Body of pancreas (tissue), 4 donors: ENCODE measurements at regions not wholly inside any gene's neighbourhood (a gene's known extent, or its start where the extent isn't known, plus 50 kb on each side); places are given as distances from the start of the nearest gene placed in this dataset.

Source experiments
- POLR2A ChIP-seq, 3 donors: fragments of 450-650 bp; IDR thresholded peaks; one replicate each; pipeline ENCODE4 v1.6.1; 2016; ENCODE audit warnings: antibody characterized with exemption in 3 of 3, mild to moderate bottlenecking in 2 of 3
- TF ChIP-seq, protein P1 (sequence below), 7 experiments: fragments of 450-650 bp in 4 of 7; fragments of 200-600 bp in 3 of 7; sonication (generic) in 3 of 7; IDR thresholded peaks; one replicate each; pipeline ENCODE4 v1.5.1; 2016 to 2019; ENCODE audit warnings: antibody characterized with exemption in 7 of 7

DNA sequence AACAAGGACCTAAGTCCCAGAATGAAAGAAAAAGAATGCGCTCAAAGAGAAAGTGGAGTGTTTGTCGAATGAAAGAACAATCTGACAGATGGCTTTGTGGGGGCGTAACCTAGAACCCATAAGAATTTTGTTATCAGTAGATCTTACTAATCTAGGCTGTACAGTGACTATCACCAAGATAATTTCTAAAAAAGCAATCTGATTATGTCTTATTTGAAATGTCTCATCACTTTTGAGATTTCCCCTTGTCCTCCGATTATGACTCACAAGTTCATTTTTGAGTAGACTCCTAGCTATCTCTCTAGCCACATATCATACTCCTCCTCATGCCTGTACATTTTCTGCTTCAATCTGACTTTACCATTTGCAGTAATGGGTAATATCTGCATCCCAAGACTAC lies 135.6 kb upstream of the SMARCA2 start:
- TF ChIP-seq, protein P1, sequence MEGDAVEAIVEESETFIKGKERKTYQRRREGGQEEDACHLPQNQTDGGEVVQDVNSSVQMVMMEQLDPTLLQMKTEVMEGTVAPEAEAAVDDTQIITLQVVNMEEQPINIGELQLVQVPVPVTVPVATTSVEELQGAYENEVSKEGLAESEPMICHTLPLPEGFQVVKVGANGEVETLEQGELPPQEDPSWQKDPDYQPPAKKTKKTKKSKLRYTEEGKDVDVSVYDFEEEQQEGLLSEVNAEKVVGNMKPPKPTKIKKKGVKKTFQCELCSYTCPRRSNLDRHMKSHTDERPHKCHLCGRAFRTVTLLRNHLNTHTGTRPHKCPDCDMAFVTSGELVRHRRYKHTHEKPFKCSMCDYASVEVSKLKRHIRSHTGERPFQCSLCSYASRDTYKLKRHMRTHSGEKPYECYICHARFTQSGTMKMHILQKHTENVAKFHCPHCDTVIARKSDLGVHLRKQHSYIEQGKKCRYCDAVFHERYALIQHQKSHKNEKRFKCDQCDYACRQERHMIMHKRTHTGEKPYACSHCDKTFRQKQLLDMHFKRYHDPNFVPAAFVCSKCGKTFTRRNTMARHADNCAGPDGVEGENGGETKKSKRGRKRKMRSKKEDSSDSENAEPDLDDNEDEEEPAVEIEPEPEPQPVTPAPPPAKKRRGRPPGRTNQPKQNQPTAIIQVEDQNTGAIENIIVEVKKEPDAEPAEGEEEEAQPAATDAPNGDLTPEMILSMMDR (IDR thresholded peaks at IDR 0.05), result no peak
- TF ChIP-seq POLR2A (IDR thresholded peaks at IDR 0.05), result no peak
